H1 (cell line): ENCODE measurements at regions not wholly inside any gene's neighbourhood (a gene's known extent, or its start where the extent isn't known, plus 50 kb on each side); places are given as distances from the start of the nearest gene placed in this dataset.

Experiments used
- HDAC6 ChIP-seq: IDR thresholded peaks from one replicate; pipeline ENCODE4 v1.7.1; 2012; ENCODE audit warnings: low read depth, mild to moderate bottlenecking, inconsistent platforms, low read length, moderate library complexity
- KDM1A ChIP-seq: fragments of 200-600, 300-600 bp; sonication (generic); IDR thresholded peaks from 2 replicates; pipeline ENCODE4 v1.7.1; 2016; ENCODE audit warnings: mild to moderate bottlenecking, low read length, borderline replicate concordance
- SAP30 ChIP-seq: fragments of 300-600 bp; sonication (generic); IDR thresholded peaks from 2 replicates; pipeline ENCODE4 v1.7.1; 2012; ENCODE audit warnings: low read length, moderate library complexity, mild to moderate bottlenecking, inconsistent platforms; ENCODE audit not compliant: insufficient read depth, insufficient replicate concordance
- TF ChIP-seq, protein P1 (sequence below), 3 experiments: IDR thresholded peaks; 1 replicate in 2 of 3; 2 replicates in 1 of 3; pipeline versions ENCODE4 v1.5.1 to v1.6.1; 2011; ENCODE audit warnings: low read length in 3 of 3, mild to moderate bottlenecking in 3 of 3, inconsistent platforms in 2 of 3, low read depth in 1 of 3, moderate library complexity in 1 of 3; ENCODE audit not compliant: insufficient read depth in 1 of 3; ENCODE audit errors: control extremely low read depth in 1 of 3

DNA sequence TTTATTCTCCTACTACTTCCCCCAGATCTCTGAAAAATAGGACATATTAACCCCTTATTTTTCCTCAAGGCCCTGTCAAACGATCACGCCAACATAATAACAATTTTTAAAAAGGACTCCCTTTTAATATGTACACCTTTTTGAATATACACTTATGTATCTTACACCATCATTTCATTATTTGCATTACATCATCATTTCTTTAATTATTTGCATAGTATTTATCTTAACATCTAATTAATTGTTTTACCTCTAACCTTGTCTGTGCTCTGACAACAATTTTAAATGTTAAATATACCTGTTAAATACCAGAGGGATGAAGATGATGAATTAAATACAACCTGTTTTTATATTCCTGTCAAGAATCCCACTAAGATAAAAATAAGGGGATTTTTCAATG lies 432.2 kb downstream of the PTPRC start (continued):
- TF ChIP-seq, protein P1, sequence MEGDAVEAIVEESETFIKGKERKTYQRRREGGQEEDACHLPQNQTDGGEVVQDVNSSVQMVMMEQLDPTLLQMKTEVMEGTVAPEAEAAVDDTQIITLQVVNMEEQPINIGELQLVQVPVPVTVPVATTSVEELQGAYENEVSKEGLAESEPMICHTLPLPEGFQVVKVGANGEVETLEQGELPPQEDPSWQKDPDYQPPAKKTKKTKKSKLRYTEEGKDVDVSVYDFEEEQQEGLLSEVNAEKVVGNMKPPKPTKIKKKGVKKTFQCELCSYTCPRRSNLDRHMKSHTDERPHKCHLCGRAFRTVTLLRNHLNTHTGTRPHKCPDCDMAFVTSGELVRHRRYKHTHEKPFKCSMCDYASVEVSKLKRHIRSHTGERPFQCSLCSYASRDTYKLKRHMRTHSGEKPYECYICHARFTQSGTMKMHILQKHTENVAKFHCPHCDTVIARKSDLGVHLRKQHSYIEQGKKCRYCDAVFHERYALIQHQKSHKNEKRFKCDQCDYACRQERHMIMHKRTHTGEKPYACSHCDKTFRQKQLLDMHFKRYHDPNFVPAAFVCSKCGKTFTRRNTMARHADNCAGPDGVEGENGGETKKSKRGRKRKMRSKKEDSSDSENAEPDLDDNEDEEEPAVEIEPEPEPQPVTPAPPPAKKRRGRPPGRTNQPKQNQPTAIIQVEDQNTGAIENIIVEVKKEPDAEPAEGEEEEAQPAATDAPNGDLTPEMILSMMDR (IDR thresholded peaks at IDR 0.05; ENCODE audit: control extremely low read depth in 1 of 3, insufficient read depth in 1 of 3, low read depth in 1 of 3, low read length in 3 of 3), result no peak
- TF ChIP-seq SAP30 (no peak), HDAC6 (no peak), KDM1A (no peak)
